ENCODE measurements at regions not wholly inside any gene's neighbourhood (a gene's known extent, or its start where the extent isn't known, plus 50 kb on each side); places are given as distances from the start of the nearest gene placed in this dataset.

GRCh38 chr4:54359919-54360650 is 131.0 kb downstream of the PDGFRA start:
- DNase-seq (ENCODE audit: low spot score): no peak
- intact Hi-C loops (cut with DNase I): no loop called here

- intact Hi-C loops (cut with DNase I): no loop called here
- no peak for DNase-seq (ENCODE audit: low spot score)
Measured at GRCh38 chr4:54363037-54363436, 133.9 kb downstream of the PDGFRA start.

- DNase-seq (ENCODE audit: low spot score): no peak
- intact Hi-C loops (cut with DNase I): no loop called here
Measured at GRCh38 chr4:54365691-54366090, 136.6 kb downstream of the PDGFRA start.

- no peak for DNase-seq (ENCODE audit: low spot score)
- intact Hi-C loops (cut with DNase I): no loop called here
Measured at GRCh38 chr4:54367059-54367458, 138.0 kb downstream of the PDGFRA start.

GRCh38 chr4:54368281-54369265 is 139.5 kb downstream of the PDGFRA start:
- no peak for DNase-seq (ENCODE audit: low spot score)
- intact Hi-C loops (cut with DNase I): no loop called here

- intact Hi-C loops (cut with DNase I): no loop called here
Measured at GRCh38 chr4:54371173-54371572, 142.1 kb downstream of the PDGFRA start.

GRCh38 chr4:54372951-54373350 is 143.9 kb downstream of the PDGFRA start:
- intact Hi-C loops (cut with DNase I): no loop called here
- DNase-seq (ENCODE audit: low spot score): no peak

More at GRCh38 chr4:54371173-54371572, 142.1 kb downstream of the PDGFRA start:
- no peak for DNase-seq (ENCODE audit: low spot score)

- intact Hi-C loops (cut with DNase I): no loop called here
- no peak for DNase-seq (ENCODE audit: low spot score)
Measured at GRCh38 chr4:54373718-54374210, 144.7 kb downstream of the PDGFRA start.

GRCh38 chr4:54378461-54378860 is 149.4 kb downstream of the PDGFRA start:
- no peak for DNase-seq (ENCODE audit: low spot score)
- intact Hi-C loops (cut with DNase I): no loop called here

- DNase-seq (ENCODE audit: low spot score): no peak
- intact Hi-C loops (cut with DNase I): no loop called here
Measured at GRCh38 chr4:54384152-54384551, 155.1 kb downstream of the PDGFRA start.

GRCh38 chr4:54384563-54384962 is 155.5 kb downstream of the PDGFRA start:
- DNase-seq (ENCODE audit: low spot score): no peak
- intact Hi-C loops (cut with DNase I): no loop called here

- intact Hi-C loops (cut with DNase I): no loop called here
- no peak for DNase-seq (ENCODE audit: low spot score)
Measured at GRCh38 chr4:54386042-54386669, 157.1 kb downstream of the PDGFRA start.

- no peak for DNase-seq (ENCODE audit: low spot score)
- intact Hi-C loops (cut with DNase I): no loop called here
Measured at GRCh38 chr4:54386693-54387092, 157.6 kb downstream of the PDGFRA start.

GRCh38 chr4:54390670-54391069 is 161.6 kb downstream of the PDGFRA start:
- intact Hi-C loops (cut with DNase I): no loop called here

GRCh38 chr4:54391104-54391503 is 162.0 kb downstream of the PDGFRA start:
- DNase-seq (ENCODE audit: low spot score): no peak
- intact Hi-C loops (cut with DNase I): no loop called here

More at GRCh38 chr4:54390670-54391069, 161.6 kb downstream of the PDGFRA start:
- no peak for DNase-seq (ENCODE audit: low spot score)

- no peak for DNase-seq (ENCODE audit: low spot score)
- intact Hi-C loops (cut with DNase I): no loop called here
Measured at GRCh38 chr4:54392479-54392878, 163.4 kb downstream of the PDGFRA start.

GRCh38 chr4:54393243-54393642 is 164.2 kb downstream of the PDGFRA start:
- no peak for DNase-seq (ENCODE audit: low spot score)
- intact Hi-C loops (cut with DNase I): no loop called here

GRCh38 chr4:54395013-54395527 is 166.0 kb downstream of the PDGFRA start:
- no peak for DNase-seq (ENCODE audit: low spot score)
- intact Hi-C loops (cut with DNase I): no loop called here

- no peak for DNase-seq (ENCODE audit: low spot score)
- intact Hi-C loops (cut with DNase I): no loop called here
Measured at GRCh38 chr4:54400188-54400587, 171.1 kb downstream of the PDGFRA start.

GRCh38 chr4:54400802-54401201 is 171.7 kb downstream of the PDGFRA start:
- no peak for DNase-seq (ENCODE audit: low spot score)
- intact Hi-C loops (cut with DNase I): no loop called here

Measured in posterior vena cava (tissue), 2 donors.